OCI-LY3 (cell line): ENCODE measurements at regions not wholly inside any gene's neighbourhood (a gene's known extent, or its start where the extent isn't known, plus 50 kb on each side); places are given as distances from the start of the nearest gene placed in this dataset.

Source experiments
- H2AFZ ChIP-seq: fragments of 200-600, 300-600 bp; shearing (Covaris generic); 2 replicates; pipeline ENCODE4 v1.6.0; 2014; ENCODE audit warnings: antibody characterized with exemption, low read depth, low read length
- H3K27ac ChIP-seq: fragments of 200-600, 300-600 bp; sonication (generic); 2 replicates; pipeline ENCODE4 v1.5.1; 2014; ENCODE audit warnings: mild to moderate bottlenecking, low read length, moderate library complexity, mixed read lengths
- H3K27me3 ChIP-seq: fragments of 200-600, 300-600 bp; sonication (generic); 2 replicates; pipeline ENCODE4 v1.6.1; 2014; ENCODE audit warnings: low read depth, low read length, mixed read lengths
- H3K36me3 ChIP-seq: fragments of 200-600, 300-600 bp; sonication (generic); replicated peaks from 2 replicates; pipeline ENCODE3; 2014; ENCODE audit warnings: low read depth, low read length, mixed read lengths
- H3K4me1 ChIP-seq: fragments of 300-600, 200-600 bp; sonication (generic); 2 replicates; pipeline ENCODE4 v1.6.1; 2014; ENCODE audit warnings: low read length, mixed read lengths
- H3K4me2 ChIP-seq: fragments of 200-600, 300-600 bp; sonication (generic); 2 replicates; pipeline ENCODE4 v1.6.1; 2014; ENCODE audit warnings: low read length, mixed read lengths
- H3K4me3 ChIP-seq: fragments of 300-600, 200-600 bp; sonication (generic); 2 replicates; pipeline ENCODE4 v1.5.1; 2014; ENCODE audit warnings: antibody characterized with exemption, mild to moderate bottlenecking, low read length, moderate library complexity
- H3K79me2 ChIP-seq: fragments of 300-600, 200-600 bp; shearing (Covaris generic); 2 replicates; pipeline ENCODE4 v1.6.1; 2014; ENCODE audit warnings: mild to moderate bottlenecking, low read length, mixed read lengths
- H3K9ac ChIP-seq: fragments of 300-600, 200-600 bp; shearing (Covaris generic); 2 replicates; pipeline ENCODE4 v1.6.0; 2014; ENCODE audit warnings: mild to moderate bottlenecking, low read length, moderate library complexity
- H3K9me3 ChIP-seq: fragments of 200-600, 300-600 bp; shearing (Covaris generic); 2 replicates; pipeline ENCODE4 v1.6.1; 2014; ENCODE audit warnings: low read length, mixed read lengths; ENCODE audit not compliant: insufficient read depth
- H4K20me1 ChIP-seq: fragments of 200-600, 300-600 bp; sonication (generic); 2 replicates; pipeline ENCODE4 v1.6.1; 2016; ENCODE audit warnings: low read length, mixed read lengths; ENCODE audit not compliant: insufficient read depth
- EZH2phosphoT487 ChIP-seq: fragments of 200-600 bp; shearing (Covaris generic); IDR thresholded peaks from 2 replicates; pipeline ENCODE4 v1.6.1; 2018; ENCODE audit warnings: antibody characterized with exemption, mixed run types, low read depth
- TF ChIP-seq, protein P1 (sequence below): fragments of 200-600, 300-600 bp; sonication (generic); IDR thresholded peaks from 2 replicates; pipeline ENCODE4 v1.5.1; 2014; ENCODE audit warnings: antibody characterized with exemption, low read length, low read depth

DNA sequence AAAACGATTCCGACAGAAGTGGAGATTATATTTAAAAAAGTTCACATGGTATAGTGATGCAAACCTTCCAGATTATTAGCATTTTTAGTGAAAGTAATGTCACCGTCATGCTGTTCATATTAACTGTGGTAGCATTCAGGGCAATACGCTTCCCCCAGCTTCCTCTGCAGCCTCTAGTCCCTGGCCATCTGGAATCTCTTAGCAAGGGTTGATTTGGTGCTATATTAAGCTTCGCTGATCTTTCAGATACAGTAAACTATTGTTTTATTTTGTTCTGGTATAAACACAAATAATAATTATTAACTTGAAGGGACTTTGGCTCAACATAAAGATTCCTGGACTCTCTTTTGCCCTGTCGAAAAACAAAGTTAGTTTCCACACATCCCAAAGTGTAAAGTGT, 1080.5 kb upstream of the TENM3 start:
- H3K4me2 ChIP-seq, result no peak overlapping the region
- H3K27ac ChIP-seq, result no peak overlapping the region
- H3K9me3 ChIP-seq, result no peaks in the 10 kb centered on the region
- H2AFZ ChIP-seq, result no peak overlapping the region
- no peaks in the 10 kb centered on the region for H3K36me3 ChIP-seq
- no peaks in the 10 kb centered on the region for H3K4me1 ChIP-seq
- no peaks in the 10 kb centered on the region for H4K20me1 ChIP-seq
- H3K9ac ChIP-seq, result no peak overlapping the region
- H3K79me2 ChIP-seq, result no peaks in the 10 kb centered on the region
- no peak overlapping the region for H3K4me3 ChIP-seq
- no peak for TF ChIP-seq EZH2phosphoT487
- TF ChIP-seq, protein P1, sequence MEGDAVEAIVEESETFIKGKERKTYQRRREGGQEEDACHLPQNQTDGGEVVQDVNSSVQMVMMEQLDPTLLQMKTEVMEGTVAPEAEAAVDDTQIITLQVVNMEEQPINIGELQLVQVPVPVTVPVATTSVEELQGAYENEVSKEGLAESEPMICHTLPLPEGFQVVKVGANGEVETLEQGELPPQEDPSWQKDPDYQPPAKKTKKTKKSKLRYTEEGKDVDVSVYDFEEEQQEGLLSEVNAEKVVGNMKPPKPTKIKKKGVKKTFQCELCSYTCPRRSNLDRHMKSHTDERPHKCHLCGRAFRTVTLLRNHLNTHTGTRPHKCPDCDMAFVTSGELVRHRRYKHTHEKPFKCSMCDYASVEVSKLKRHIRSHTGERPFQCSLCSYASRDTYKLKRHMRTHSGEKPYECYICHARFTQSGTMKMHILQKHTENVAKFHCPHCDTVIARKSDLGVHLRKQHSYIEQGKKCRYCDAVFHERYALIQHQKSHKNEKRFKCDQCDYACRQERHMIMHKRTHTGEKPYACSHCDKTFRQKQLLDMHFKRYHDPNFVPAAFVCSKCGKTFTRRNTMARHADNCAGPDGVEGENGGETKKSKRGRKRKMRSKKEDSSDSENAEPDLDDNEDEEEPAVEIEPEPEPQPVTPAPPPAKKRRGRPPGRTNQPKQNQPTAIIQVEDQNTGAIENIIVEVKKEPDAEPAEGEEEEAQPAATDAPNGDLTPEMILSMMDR, result no peak
- H3K27me3 ChIP-seq, result no peaks in the 10 kb centered on the region

DNA sequence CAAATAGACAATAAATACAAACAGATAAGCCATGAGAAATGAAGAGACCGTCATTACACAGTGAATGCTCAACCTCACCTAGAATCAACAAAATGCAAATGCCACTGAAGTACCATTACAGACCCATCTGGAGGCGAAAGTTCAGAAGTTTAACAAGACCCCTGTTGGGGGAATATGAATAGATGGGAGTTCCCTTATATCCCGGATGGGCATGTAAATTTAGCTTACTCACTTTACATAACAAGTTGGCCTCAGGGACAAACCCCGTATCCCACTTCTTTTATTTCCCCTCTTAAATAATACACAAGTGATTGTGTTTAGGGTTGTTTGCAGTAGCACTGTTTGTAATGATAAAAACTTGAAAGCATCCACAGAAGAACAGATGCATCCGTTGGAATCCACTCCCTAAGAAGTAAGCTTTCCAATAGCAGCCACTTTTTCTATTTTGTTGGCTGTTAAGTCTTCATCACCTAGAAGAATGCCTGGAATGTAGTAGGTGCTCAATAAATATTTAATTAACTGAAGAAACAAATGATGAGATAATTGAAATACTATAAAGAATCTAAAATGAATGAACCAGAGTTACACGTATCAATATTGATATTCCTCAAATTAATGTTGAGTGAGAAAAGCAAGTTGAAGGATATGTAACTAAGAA, 1076.3 kb upstream of the TENM3 start:
- no peak overlapping the region for H3K4me2 ChIP-seq
- H2AFZ ChIP-seq, result no peak overlapping the region

DNA sequence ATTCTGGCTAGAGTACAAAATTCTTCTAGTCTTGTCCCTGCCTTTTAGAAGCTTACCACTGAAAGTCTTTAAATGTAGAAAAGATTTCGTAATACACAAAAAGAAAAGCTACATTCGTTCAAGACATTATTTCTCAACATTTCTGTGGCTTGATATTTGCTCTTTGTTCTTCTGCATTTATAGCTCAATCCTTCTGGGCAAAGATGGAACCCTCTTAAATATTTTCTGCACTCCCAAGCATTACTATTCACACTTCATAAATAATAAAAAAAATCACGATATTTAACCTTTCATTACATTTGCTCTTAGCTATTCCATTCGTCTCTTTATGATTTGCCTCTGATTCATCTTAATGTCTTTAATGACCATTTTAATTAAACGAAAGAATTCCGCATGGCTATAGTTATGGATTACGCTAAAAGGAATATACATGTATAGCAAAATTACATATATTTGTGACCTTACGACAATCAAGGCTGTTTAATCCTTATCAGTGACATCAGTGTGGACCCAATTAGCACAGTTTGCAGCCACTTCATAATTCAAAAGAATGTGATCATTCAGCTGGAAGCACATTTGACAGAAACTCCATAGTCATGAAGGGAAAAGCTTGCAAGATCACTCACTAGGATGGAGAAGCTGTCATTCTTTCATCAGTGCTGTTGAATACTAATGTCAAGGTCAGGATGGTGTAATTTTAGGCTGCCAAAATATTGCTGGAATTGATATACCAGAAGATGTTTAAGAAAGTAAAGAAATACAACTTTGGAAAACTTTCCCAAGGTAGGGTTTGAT, 1075.0 kb upstream of the TENM3 start:
- H2AFZ ChIP-seq, result no peak overlapping the region
- no peaks in the 10 kb centered on the region for H3K36me3 ChIP-seq
- no peak overlapping the region for H3K4me3 ChIP-seq
- H4K20me1 ChIP-seq, result no peaks in the 10 kb centered on the region
- H3K4me2 ChIP-seq, result no peak overlapping the region
- H3K4me1 ChIP-seq, result no peaks in the 10 kb centered on the region
- H3K27me3 ChIP-seq, result no peaks in the 10 kb centered on the region
- H3K27ac ChIP-seq, result no peak overlapping the region
- H3K79me2 ChIP-seq, result no peaks in the 10 kb centered on the region
- no peak overlapping the region for H3K9ac ChIP-seq
- H3K9me3 ChIP-seq, result no peaks in the 10 kb centered on the region
- no peak for TF ChIP-seq EZH2phosphoT487
- TF ChIP-seq, protein P1, result no peak

More for the DNA sequence above, 1076.3 kb upstream of the TENM3 start:
- H3K4me1 ChIP-seq, result no peaks in the 10 kb centered on the region
- H4K20me1 ChIP-seq, result no peaks in the 10 kb centered on the region
- TF ChIP-seq, protein P1, result no peak
- TF ChIP-seq EZH2phosphoT487, result no peak
- no peaks in the 10 kb centered on the region for H3K79me2 ChIP-seq
- no peak overlapping the region for H3K27ac ChIP-seq
- no peak overlapping the region for H3K9ac ChIP-seq
- no peaks in the 10 kb centered on the region for H3K36me3 ChIP-seq
- H3K27me3 ChIP-seq, result no peaks in the 10 kb centered on the region
- H3K4me3 ChIP-seq, result no peak overlapping the region
- no peaks in the 10 kb centered on the region for H3K9me3 ChIP-seq

DNA sequence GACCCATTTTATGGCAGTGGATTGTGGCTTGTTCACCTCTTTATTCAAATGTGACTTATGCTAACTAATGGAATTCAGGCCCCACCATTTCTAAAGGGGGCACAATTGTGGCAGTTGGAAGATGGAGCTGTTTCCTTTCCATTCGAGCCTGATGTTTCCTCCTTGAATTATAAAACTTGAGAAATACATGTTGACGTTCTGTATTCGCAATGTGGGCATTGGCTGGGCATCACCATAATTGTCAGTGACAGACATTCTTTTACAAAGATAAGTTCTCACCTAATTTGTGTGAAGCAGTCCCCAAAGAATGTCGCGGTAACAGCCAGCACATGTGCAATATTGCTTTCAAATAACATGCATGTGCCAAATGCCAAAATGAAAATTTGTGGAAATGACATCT, 1070.2 kb upstream of the TENM3 start:
- no peaks in the 10 kb centered on the region for H3K4me1 ChIP-seq
- H3K9ac ChIP-seq, result no peak overlapping the region
- TF ChIP-seq EZH2phosphoT487, result no peak
- TF ChIP-seq, protein P1, result no peak
- no peak overlapping the region for H2AFZ ChIP-seq
- H3K27me3 ChIP-seq, result no peaks in the 10 kb centered on the region
- no peak overlapping the region for H3K4me2 ChIP-seq
- no peak overlapping the region for H3K27ac ChIP-seq
- H3K79me2 ChIP-seq, result no peaks in the 10 kb centered on the region
- H3K4me3 ChIP-seq, result no peak overlapping the region
- no peaks in the 10 kb centered on the region for H4K20me1 ChIP-seq
- no peaks in the 10 kb centered on the region for H3K36me3 ChIP-seq
- H3K9me3 ChIP-seq, result no peaks in the 10 kb centered on the region
